HL-60 (cell line): ENCODE measurements at regions not wholly inside any gene's neighbourhood (a gene's known extent, or its start where the extent isn't known, plus 50 kb on each side); places are given as distances from the start of the nearest gene placed in this dataset.
"Not testable (repeated sequence)": the region's sequence is repeated elsewhere in the genome, so short reads cannot be mapped to it uniquely, and the experiment has no call there.

Source experiments
- DNase-seq, 2 experiments: peaks; one replicate each; pipeline ENCODE4 v3.0.0-alpha.2; 2010 to 2020; ENCODE audit warnings: low read depth in 1 of 2, low spot score in 1 of 2
- H3K27ac ChIP-seq: fragments of 250-450 bp; sonication (Bioruptor Pico); replicated peaks from 2 replicates; pipeline ENCODE4 v1.5.1; 2020; ENCODE audit warnings: mild to moderate bottlenecking, moderate library complexity
- H3K27me3 ChIP-seq: fragments of 250-450 bp; sonication (Bioruptor Pico); 2 replicates; pipeline ENCODE4 v1.5.1; 2021; ENCODE audit warnings: mild to moderate bottlenecking, moderate library complexity; ENCODE audit not compliant: insufficient read depth, poor library complexity, severe bottlenecking
- H3K4me3 ChIP-seq: replicated peaks from 2 replicates; pipeline ENCODE4 v1.5.1; 2011; ENCODE audit warnings: mild to moderate bottlenecking, control low read depth, low read length; ENCODE audit not compliant: insufficient read depth
- CTCF ChIP-seq: IDR thresholded peaks from one replicate; pipeline ENCODE4 v1.5.1; 2011; ENCODE audit warnings: low read length, control low read depth, inconsistent platforms; ENCODE audit not compliant: insufficient read depth
- GABPA ChIP-seq: IDR thresholded peaks from 2 replicates; pipeline ENCODE4 v1.6.1; 2012; ENCODE audit warnings: low read depth

- H3K27me3 ChIP-seq, result no peaks in the 10 kb centered on the region
- no peak for DNase-seq
Measured at GRCh38 chr20:25848222-25848621, 151.6 kb upstream of the ZNF337 start.

GRCh38 chr20:25844640-25845039 lies 148.0 kb upstream of the ZNF337 start:
- DNase-seq, H3K4me3 ChIP-seq, H3K27ac ChIP-seq, H3K27me3 ChIP-seq: not testable (repeated sequence)

More at GRCh38 chr20:25848222-25848621, 151.6 kb upstream of the ZNF337 start:
- Histone ChIP-seq H3K27ac (no peak overlapping the region), H3K4me3 (no peak overlapping the region)
- no peak for TF ChIP-seq GABPA
- TF ChIP-seq CTCF, result no peak

- H3K27me3 ChIP-seq, H3K27ac ChIP-seq, DNase-seq, H3K4me3 ChIP-seq: not testable (repeated sequence)
Measured at GRCh38 chr20:25813511-25813910, 116.9 kb upstream of the ZNF337 start.

GRCh38 chr20:25798174-25798993 lies 101.7 kb upstream of the ZNF337 start:
- not testable (repeated sequence) for H3K27me3 ChIP-seq, DNase-seq, H3K4me3 ChIP-seq, H3K27ac ChIP-seq

GRCh38 chr20:25797062-25797461 lies 100.4 kb upstream of the ZNF337 start:
- DNase-seq, result not testable (repeated sequence)

GRCh38 chr20:25777241-25777640 lies 80.6 kb upstream of the ZNF337 start:
- H3K27ac ChIP-seq, H3K4me3 ChIP-seq, H3K27me3 ChIP-seq, DNase-seq: not testable (repeated sequence)

More at GRCh38 chr20:25797062-25797461, 100.4 kb upstream of the ZNF337 start:
- not testable (repeated sequence) for H3K27ac ChIP-seq, H3K27me3 ChIP-seq, H3K4me3 ChIP-seq

GRCh38 chr20:25774711-25775110 lies 78.1 kb upstream of the ZNF337 start:
- H3K27me3 ChIP-seq, H3K27ac ChIP-seq, DNase-seq, H3K4me3 ChIP-seq: not testable (repeated sequence)

GRCh38 chr20:25774203-25774602 lies 77.5 kb upstream of the ZNF337 start:
- not testable (repeated sequence) for DNase-seq, H3K27me3 ChIP-seq, H3K4me3 ChIP-seq

GRCh38 chr20:25772437-25772836 lies 75.8 kb upstream of the ZNF337 start:
- not testable (repeated sequence) for DNase-seq, H3K27me3 ChIP-seq, H3K27ac ChIP-seq, H3K4me3 ChIP-seq

More at GRCh38 chr20:25774203-25774602, 77.5 kb upstream of the ZNF337 start:
- not testable (repeated sequence) for H3K27ac ChIP-seq

- not testable (repeated sequence) for H3K27me3 ChIP-seq, H3K4me3 ChIP-seq, H3K27ac ChIP-seq, DNase-seq
Measured at GRCh38 chr20:25771818-25772217, 75.2 kb upstream of the ZNF337 start.
